Activated CD4-positive, alpha-beta T cell treated with anti-CD3 and anti-CD28 coated beads, Interleukin-2, Interleukin-4, amounts not matched to agents 100 ng/mL and 50 ng/mL, durations not matched to agents 16 hours and 8 hours (primary cell): ENCODE measurements at regions not wholly inside any gene's neighbourhood (a gene's known extent, or its start where the extent isn't known, plus 50 kb on each side); places are given as distances from the start of the nearest gene placed in this dataset.

Experiments
- DNase-seq: peaks from one replicate; pipeline ENCODE4 v3.0.0-alpha.2; 2020; ENCODE audit warnings: low spot score

GRCh38 chr18:64253222-64253621, 104.3 kb upstream of the LINC00305 start:
- DNase-seq, result no peak

- DNase-seq, result no peak
These were observed 99.9 kb upstream of the LINC00305 start for GRCh38 chr18:64248836-64249235.

GRCh38 chr18:64245126-64245861, 96.4 kb upstream of the LINC00305 start:
- no peak for DNase-seq

DNA sequence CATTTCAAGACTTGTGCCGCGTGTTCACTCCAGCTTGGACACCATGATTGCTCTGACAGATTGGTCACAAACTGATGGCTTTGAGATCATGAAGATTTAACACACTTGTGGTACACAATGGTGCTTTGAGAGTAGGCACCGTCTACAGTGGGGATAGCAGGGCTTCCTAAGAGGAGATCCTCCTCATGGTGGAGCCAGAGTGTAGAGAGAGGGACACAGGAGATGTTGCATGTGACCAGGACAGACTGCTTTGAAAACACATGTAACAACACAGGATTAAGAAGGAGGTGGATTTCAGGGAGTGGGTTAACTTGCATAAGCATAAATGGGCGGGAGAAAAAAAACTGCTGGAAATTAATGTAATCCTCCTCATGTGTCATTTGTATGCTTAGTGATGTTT, 95.7 kb upstream of the LINC00305 start:
- no peak for DNase-seq

DNA sequence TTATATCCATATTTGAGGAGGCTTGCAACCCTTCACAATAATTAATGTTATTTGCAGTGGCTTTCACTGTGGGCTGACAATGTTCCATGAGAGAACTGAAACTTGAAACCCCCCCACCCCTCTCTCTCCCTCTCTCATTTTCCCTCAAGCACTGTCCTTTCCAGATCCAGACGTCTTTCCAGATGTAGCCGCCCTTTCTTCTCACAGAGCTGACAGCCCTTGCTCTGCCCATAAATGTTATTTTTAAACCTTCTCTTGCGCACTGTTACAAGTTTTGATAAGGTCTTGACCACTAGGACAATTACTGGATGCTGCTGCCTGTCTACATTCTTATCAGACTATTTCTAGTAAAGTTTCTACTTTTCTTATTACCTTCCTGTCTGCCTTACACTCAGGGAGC, 91.4 kb upstream of the LINC00305 start:
- DNase-seq, result no peak

DNA sequence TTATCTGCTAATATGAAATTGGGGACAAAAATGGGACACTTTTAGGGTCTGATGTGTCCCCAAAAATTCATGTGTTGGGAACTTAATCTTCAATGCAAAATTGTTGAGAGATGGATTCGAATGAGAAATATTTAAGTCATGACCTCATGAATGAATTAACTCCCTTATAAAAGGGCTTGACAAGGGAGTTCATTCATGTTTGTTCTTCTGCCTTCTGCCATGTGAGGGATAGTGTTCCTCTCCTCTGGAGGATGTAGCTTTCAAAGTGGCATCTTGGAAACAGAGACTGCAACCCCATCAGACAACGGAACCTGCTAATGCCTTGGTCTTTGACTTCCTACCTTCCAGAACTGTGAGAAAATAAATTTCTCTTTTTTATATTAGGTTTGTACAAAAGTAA, 89.2 kb upstream of the LINC00305 start:
- DNase-seq, result no peak

DNA sequence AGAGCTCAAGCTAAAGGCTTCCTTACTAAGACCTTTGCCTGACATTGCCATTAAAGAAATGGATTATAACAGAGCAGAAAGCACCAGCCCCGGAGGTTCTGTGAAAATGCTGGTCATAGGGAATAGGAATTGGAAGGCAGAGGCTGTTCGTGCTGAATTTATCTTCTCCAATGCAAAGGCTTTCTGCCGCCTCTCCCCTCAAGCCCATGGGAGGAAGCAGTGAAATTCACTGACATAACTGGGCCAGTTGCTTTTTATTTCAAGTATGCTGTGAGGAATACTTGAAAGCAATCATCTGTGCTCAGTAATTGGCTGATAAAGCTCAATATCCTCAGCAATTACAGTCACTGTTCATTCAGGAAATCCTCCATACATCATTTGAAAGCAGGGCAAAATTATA, 85.4 kb upstream of the LINC00305 start:
- DNase-seq, result no peak

GRCh38 chr18:64233851-64234250, 85.0 kb upstream of the LINC00305 start:
- no peak for DNase-seq

DNA sequence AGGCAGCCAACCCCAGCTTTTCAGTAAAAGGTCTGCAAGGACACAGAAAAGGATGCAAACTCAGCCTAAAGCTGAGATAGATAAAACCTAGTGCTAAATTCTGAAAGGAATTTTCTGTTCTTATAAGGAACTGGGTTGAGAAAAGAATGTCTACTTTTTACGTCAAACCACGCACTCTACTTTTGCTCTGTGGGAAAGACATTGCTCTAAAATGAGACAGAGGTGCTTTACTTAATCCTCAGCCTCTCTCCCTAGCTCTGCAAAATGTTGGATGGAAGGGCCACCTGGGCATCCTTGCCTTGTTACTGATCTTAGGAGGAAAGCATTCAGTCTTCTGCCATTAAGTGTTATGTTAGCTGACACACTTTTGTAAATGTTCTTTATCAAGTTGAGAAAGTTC, 72.1 kb upstream of the LINC00305 start:
- no peak for DNase-seq

DNA sequence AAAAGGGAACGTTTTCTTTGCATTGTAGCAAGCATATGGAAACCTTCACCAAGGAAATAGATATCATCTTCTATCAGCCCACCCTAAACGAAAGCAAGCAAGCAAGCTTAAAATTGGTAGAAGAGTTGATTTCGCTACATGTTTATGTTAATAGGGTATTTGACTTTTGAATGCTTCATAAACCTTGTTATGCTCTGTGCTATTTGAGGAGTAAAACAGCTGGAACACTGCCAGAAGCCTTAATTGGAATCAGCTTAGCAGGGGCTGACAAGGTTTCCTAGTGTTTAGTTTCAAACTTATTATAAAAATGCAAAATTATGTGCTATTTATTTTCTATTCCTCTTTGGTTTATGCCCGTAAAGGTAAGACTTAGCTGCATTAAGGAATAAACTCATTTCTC, 70.6 kb upstream of the LINC00305 start:
- no peak for DNase-seq

GRCh38 chr18:64210401-64210949, 61.6 kb upstream of the LINC00305 start:
- DNase-seq, result no peak

- no peak for DNase-seq
These were observed 59.6 kb upstream of the LINC00305 start for GRCh38 chr18:64208516-64208915.

DNA sequence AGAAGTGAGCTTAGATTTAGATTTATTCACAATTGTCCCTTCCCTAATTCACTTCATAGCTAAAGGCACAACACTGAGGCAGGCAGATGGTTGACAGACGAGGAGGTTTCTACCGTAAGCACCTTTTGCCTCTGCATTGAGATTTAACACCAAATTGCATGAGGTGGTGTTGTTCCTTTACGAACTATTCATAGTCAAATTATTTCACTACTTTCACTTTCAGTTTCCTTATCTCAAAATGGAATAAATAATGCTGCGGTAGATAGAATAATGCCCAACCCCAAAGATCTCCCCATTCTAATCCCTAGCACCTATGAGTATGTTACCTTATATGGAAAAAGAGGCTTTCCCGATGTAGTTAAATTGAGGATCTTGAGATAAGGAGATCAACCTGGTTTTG, 58.9 kb upstream of the LINC00305 start:
- DNase-seq, result no peak

- no peak for DNase-seq
These were observed 54.4 kb upstream of the LINC00305 start for GRCh38 chr18:64203295-64203694.

- no peak for DNase-seq
These were observed 54.0 kb upstream of the LINC00305 start for GRCh38 chr18:64202863-64203262.

DNA sequence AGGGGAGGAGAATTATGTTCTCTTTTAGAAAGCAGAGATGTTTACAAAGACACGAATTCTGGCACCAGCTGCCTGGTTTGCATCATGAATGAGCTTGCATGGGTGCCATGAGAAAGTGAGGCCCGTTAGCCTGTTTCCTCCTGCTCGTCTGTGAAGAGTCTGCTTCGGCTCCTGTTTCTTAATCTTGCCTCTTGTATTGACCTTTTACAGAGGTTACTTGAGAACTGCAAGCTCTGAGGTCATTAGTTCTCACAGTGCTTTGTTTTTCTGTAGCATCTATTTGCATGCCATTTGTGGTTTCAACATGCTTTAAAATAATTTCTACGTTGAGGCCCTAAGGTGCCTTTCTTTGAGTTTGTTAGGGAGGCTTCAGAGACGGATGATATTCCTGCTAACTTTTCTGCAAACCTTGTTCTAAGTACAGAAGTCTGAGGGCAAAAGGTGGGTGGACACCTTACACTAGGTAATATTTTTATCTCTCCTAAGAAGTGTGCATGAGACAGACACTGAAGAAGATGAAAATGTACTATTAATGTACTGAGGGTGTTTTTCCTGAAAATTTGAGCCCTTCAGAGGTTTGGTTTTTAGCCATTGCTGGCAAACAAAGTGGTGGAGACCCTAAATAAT, 53.4 kb upstream of the LINC00305 start:
- no peak for DNase-seq

DNA sequence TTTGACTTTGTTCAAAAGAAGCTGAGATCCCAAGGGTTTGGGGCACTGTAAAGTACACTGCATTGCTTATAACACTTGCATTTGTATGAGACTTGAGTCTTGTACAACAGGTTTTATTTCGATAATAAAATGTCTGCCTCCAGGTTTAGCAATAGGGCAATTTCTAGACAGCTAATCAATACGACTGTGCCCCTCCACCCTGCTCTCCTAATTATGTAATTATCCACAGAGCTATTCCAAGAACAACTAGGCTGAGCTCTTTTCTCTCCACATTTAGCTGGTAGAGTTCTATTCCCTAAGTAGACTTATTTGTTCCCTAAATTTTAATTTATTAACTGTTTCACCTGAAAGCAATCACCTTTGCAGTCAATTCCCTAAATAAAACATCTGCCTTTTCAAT, 52.9 kb upstream of the LINC00305 start:
- no peak for DNase-seq

GRCh38 chr18:64199581-64199980, 50.7 kb upstream of the LINC00305 start:
- DNase-seq, result no peak
